KBM-7 (cell line): ENCODE measurements at regions not wholly inside any gene's neighbourhood (a gene's known extent, or its start where the extent isn't known, plus 50 kb on each side); places are given as distances from the start of the nearest gene placed in this dataset.
A peak's percentile ranks its signal among the peaks of the same experiment; 100 is the strongest.

Experiments
- DNase-seq: peaks from one replicate; pipeline ENCODE4 v3.0.0-alpha.2; 2015
- in situ Hi-C: fragments of 300-500 bp; cut with MboI; formaldehyde crosslinking; loops from 2 replicates; pipeline ENCODE4 v1.14.3; 2020; ENCODE audit warnings: low sequenced_read_pairs, low pct_unique_long_range_greater_than_20kb, mixed read lengths

GRCh38 chr12:126858560-126858959 is 1408.4 kb upstream of the TMEM132C start:
- DNase-seq: no peak
- in situ Hi-C loops: no loop called here

- no peak for DNase-seq
- in situ Hi-C loops: no loop called here
These were observed 1406.8 kb upstream of the TMEM132C start for GRCh38 chr12:126860210-126860609.

- in situ Hi-C loops: no loop called here
- no peak for DNase-seq
These were observed 1404.5 kb upstream of the TMEM132C start for GRCh38 chr12:126862500-126862899.

GRCh38 chr12:126869644-126870043 is 1397.3 kb upstream of the TMEM132C start:
- in situ Hi-C loops: no loop called here
- no peak for DNase-seq

- in situ Hi-C loops: no loop called here
- no peak for DNase-seq
These were observed 1393.3 kb upstream of the TMEM132C start for GRCh38 chr12:126873701-126874100.

GRCh38 chr12:126874427-126875026 is 1392.4 kb upstream of the TMEM132C start:
- in situ Hi-C loops: no loop called here
- DNase-seq: peak; percentile 68

GRCh38 chr12:126879842-126880241 is 1387.1 kb upstream of the TMEM132C start:
- in situ Hi-C loops: no loop called here
- no peak for DNase-seq

GRCh38 chr12:126883697-126884096 is 1383.3 kb upstream of the TMEM132C start:
- in situ Hi-C loops: no loop called here

GRCh38 chr12:126889501-126889900 is 1377.5 kb upstream of the TMEM132C start:
- in situ Hi-C loops: no loop called here
- DNase-seq: no peak

More at GRCh38 chr12:126883697-126884096, 1383.3 kb upstream of the TMEM132C start:
- no peak for DNase-seq

GRCh38 chr12:126890097-126890496 is 1376.9 kb upstream of the TMEM132C start:
- in situ Hi-C loops: no loop called here
- no peak for DNase-seq

GRCh38 chr12:126891789-126892188 is 1375.2 kb upstream of the TMEM132C start:
- no peak for DNase-seq
- in situ Hi-C loops: no loop called here

GRCh38 chr12:126895951-126896913 is 1370.7 kb upstream of the TMEM132C start:
- no peak for DNase-seq
- in situ Hi-C loops: no loop called here

- in situ Hi-C loops: no loop called here
- DNase-seq: no peak
These were observed 1369.9 kb upstream of the TMEM132C start for GRCh38 chr12:126897102-126897501.

- DNase-seq: no peak
- in situ Hi-C loops: no loop called here
These were observed 1369.2 kb upstream of the TMEM132C start for GRCh38 chr12:126897778-126898177.

GRCh38 chr12:126898562-126898961 is 1368.4 kb upstream of the TMEM132C start:
- DNase-seq: no peak
- in situ Hi-C loops: no loop called here

- no peak for DNase-seq
- in situ Hi-C loops: no loop called here
These were observed 1366.8 kb upstream of the TMEM132C start for GRCh38 chr12:126899926-126900792.

- DNase-seq: no peak
- in situ Hi-C loops: no loop called here
These were observed 1363.7 kb upstream of the TMEM132C start for GRCh38 chr12:126903027-126903876.

GRCh38 chr12:126905752-126906151 is 1361.2 kb upstream of the TMEM132C start:
- DNase-seq: no peak
- in situ Hi-C loops: no loop called here
